Fibroblast of the aortic adventitia (primary cell): ENCODE measurements at regions not wholly inside any gene's neighbourhood (a gene's known extent, or its start where the extent isn't known, plus 50 kb on each side); places are given as distances from the start of the nearest gene placed in this dataset.

Experiments used
- DNase-seq: peaks from one replicate; pipeline ENCODE4 v3.0.0-alpha.2; 2010; ENCODE audit warnings: low read depth
- H3K4me3 ChIP-seq: 2 replicates; pipeline ENCODE4 v1.5.1; 2011; ENCODE audit warnings: low read depth, mild to moderate bottlenecking, control low read depth, low read length, moderate library complexity
- TF ChIP-seq, protein P1 (sequence below): IDR thresholded peaks from 2 replicates; pipeline ENCODE4 v1.5.1; 2011; ENCODE audit warnings: mild to moderate bottlenecking, low read length, control low read depth, inconsistent platforms; ENCODE audit not compliant: insufficient read depth

DNA sequence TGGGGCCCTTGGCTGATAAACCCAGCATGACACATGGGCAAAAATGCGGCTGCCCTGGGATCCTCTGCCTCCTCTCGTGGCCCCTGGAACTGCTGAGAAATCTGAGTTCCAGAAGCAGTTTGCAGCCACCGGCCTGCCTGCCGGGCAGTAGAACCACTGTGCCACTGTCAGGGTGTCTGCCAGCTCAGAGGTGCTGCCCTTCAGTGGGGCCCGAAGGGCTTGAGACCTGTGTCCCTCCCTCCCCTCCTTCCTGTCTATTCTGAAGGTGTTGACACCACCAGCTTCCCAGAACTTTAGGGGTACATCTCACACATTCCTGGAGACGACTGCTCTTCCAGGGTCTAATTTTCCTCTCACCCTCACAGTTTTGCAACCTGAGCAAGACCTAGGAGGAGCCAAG lies 88.2 kb upstream of the POMGNT2 start:
- TF ChIP-seq, protein P1, sequence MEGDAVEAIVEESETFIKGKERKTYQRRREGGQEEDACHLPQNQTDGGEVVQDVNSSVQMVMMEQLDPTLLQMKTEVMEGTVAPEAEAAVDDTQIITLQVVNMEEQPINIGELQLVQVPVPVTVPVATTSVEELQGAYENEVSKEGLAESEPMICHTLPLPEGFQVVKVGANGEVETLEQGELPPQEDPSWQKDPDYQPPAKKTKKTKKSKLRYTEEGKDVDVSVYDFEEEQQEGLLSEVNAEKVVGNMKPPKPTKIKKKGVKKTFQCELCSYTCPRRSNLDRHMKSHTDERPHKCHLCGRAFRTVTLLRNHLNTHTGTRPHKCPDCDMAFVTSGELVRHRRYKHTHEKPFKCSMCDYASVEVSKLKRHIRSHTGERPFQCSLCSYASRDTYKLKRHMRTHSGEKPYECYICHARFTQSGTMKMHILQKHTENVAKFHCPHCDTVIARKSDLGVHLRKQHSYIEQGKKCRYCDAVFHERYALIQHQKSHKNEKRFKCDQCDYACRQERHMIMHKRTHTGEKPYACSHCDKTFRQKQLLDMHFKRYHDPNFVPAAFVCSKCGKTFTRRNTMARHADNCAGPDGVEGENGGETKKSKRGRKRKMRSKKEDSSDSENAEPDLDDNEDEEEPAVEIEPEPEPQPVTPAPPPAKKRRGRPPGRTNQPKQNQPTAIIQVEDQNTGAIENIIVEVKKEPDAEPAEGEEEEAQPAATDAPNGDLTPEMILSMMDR: no peak
- H3K4me3 ChIP-seq: no peak overlapping the region
- no peak for DNase-seq

GRCh38 chr3:43192028-43192427 lies 86.1 kb upstream of the POMGNT2 start:
- DNase-seq: no peak
- H3K4me3 ChIP-seq: no peak overlapping the region
- TF ChIP-seq, protein P1: no peak

GRCh38 chr3:43191116-43191515 lies 85.2 kb upstream of the POMGNT2 start:
- DNase-seq: no peak
- H3K4me3 ChIP-seq: no peak overlapping the region
- TF ChIP-seq, protein P1: no peak

GRCh38 chr3:43190670-43191069 lies 84.8 kb upstream of the POMGNT2 start:
- no peak overlapping the region for H3K4me3 ChIP-seq
- peak; percentile 43 for DNase-seq
- TF ChIP-seq, protein P1: no peak

- TF ChIP-seq, protein P1: no peak
- DNase-seq: no peak
- H3K4me3 ChIP-seq: no peak overlapping the region
Measured at GRCh38 chr3:43187836-43188479, 82.1 kb upstream of the POMGNT2 start.

- no peak overlapping the region for H3K4me3 ChIP-seq
- DNase-seq: no peak
- TF ChIP-seq, protein P1: no peak
Measured at GRCh38 chr3:43185983-43186314, 80.1 kb upstream of the POMGNT2 start.
